ENCODE measurements at regions not wholly inside any gene's neighbourhood (a gene's known extent, or its start where the extent isn't known, plus 50 kb on each side); places are given as distances from the start of the nearest gene placed in this dataset.

DNA sequence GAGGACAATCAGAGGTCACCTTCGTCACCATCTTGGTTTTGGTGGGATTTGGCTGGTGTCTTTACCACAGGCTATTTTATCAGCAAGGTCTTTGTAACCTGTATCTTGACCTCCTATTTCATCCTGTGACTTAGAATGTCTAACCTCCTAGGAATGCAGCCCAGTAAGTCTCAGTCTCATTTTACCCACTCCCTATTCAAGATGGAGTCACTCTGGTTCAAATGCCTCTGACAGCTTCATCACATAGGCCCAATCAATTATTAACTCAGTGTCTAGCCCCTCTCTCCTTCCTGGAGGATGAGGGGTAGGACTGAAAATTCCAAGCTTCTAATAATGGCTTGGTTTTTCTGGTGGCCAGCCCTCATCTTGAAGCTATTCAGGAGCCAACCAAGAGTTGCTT is 111.4 kb upstream of the NAP1L1 start:
- no peak overlapping the region for H3K4me3 ChIP-seq (ENCODE audit: low read depth, low read length)
- DNase-seq (ENCODE audit: low read depth): no peak
- TF ChIP-seq, protein P1, sequence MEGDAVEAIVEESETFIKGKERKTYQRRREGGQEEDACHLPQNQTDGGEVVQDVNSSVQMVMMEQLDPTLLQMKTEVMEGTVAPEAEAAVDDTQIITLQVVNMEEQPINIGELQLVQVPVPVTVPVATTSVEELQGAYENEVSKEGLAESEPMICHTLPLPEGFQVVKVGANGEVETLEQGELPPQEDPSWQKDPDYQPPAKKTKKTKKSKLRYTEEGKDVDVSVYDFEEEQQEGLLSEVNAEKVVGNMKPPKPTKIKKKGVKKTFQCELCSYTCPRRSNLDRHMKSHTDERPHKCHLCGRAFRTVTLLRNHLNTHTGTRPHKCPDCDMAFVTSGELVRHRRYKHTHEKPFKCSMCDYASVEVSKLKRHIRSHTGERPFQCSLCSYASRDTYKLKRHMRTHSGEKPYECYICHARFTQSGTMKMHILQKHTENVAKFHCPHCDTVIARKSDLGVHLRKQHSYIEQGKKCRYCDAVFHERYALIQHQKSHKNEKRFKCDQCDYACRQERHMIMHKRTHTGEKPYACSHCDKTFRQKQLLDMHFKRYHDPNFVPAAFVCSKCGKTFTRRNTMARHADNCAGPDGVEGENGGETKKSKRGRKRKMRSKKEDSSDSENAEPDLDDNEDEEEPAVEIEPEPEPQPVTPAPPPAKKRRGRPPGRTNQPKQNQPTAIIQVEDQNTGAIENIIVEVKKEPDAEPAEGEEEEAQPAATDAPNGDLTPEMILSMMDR (conservative IDR thresholded peaks at IDR 0.05; ENCODE audit: low read depth, low read length): no peak

DNA sequence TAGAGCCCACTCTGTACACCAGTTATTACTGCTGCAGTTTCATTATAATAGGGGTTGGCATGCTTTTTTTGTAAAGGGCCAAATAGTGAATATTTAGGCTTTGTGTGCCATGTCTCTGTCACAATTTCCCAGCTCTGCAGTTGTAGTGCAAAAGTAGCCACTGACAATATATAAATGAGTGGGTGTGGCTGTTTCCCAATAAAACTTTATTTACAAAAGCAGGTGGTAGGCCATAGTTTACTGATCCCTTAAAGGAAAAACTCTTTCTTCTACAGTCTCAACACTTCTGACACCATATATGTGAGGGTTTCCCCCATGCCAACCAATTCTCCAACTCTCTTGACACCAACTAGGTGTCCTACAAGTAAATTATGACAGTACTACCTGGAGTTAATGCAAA is 110.2 kb upstream of the NAP1L1 start:
- TF ChIP-seq, protein P1 (conservative IDR thresholded peaks at IDR 0.05; ENCODE audit: low read depth, low read length): no peak

DNA sequence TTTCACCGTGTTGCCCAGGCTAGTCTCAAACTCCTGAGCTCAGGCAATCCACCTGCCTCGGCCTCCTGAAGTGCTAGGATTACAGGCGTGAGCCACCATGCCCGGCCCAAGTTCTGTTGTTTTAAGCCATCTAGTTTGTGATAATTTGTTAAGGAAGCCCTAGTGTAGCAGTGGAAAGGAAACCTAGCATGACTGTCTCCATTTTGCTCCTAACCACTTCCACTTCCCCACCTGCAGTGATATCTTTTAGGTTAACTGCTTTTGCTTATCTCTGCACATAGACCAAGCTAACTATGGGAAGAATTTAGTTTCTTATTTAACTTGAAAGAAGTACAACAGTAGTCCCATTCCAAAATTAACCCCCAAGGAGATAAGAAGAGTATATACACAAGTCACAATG is 109.5 kb upstream of the NAP1L1 start:
- H3K4me3 ChIP-seq (ENCODE audit: low read depth, low read length): no peak overlapping the region
- DNase-seq (ENCODE audit: low read depth): no peak
- TF ChIP-seq, protein P1 (conservative IDR thresholded peaks at IDR 0.05; ENCODE audit: low read depth, low read length): no peak

More for the DNA sequence above, 110.2 kb upstream of the NAP1L1 start:
- H3K4me3 ChIP-seq (ENCODE audit: low read depth, low read length): no peak overlapping the region
- no peak for DNase-seq (ENCODE audit: low read depth)

DNA sequence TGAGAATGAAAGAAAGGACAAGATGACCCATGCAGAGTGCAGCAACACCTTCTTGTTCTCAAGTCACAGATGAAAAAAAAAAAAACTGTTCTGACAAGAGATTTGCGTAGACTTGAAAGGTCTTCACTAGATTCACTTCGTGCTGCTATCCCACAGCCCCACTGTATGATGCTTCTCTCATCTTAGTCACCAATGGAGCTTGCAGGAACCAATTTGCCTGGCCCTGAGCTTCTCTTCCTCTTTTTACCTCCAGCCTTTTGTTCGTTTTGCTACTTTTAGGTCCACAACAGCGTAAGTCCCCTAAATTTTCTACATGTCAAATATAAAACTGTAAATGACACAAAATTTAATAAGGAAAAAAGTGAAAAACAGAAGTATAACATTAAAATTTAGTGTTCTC is 107.9 kb upstream of the NAP1L1 start:
- H3K4me3 ChIP-seq (ENCODE audit: low read depth, low read length): no peak overlapping the region
- TF ChIP-seq, protein P1 (conservative IDR thresholded peaks at IDR 0.05; ENCODE audit: low read depth, low read length): no peak
- no peak for DNase-seq (ENCODE audit: low read depth)

DNA sequence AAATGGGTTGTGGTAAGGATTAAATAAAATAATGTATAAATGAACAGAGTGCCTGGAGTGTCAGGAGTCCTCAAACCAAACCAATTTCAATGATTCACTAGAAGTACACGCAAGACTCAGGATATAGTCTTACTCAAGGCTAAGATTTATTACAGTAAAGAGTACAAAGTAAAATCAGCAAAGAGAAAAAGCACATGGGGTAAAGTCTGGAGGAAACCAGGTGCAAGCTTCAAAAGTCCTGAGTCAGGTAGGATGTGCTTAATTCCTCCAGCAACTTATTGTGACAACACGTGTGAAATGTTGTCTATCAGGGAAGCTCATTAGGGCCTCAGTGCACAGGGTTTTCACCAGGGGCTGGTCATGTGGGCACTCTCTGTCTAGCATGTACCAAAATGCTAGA is 105.8 kb upstream of the NAP1L1 start:
- no peak for DNase-seq (ENCODE audit: low read depth)
- no peak overlapping the region for H3K4me3 ChIP-seq (ENCODE audit: low read depth, low read length)
- TF ChIP-seq, protein P1 (conservative IDR thresholded peaks at IDR 0.05; ENCODE audit: low read depth, low read length): no peak

DNA sequence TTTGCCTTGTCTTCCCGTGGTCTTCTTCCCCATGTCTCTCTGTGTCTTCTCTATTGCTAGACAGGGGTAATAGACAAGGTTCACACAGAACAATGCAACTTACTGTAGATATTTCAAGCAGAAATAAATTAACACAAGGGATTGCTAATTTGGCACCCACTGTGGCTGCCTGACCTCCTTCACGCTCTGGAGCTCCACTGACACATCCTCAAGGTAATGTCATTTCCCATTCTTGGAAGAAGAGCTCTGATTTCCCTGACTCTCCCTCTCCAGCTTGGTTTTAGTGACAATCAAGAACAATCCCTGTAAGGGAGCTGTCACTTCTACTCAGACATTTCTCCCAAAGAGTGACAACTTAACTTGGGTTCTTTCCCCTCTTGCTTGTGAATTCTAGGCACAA is 105.4 kb upstream of the NAP1L1 start:
- H3K4me3 ChIP-seq (ENCODE audit: low read depth, low read length): no peak overlapping the region
- TF ChIP-seq, protein P1 (conservative IDR thresholded peaks at IDR 0.05; ENCODE audit: low read depth, low read length): no peak
- DNase-seq (ENCODE audit: low read depth): no peak

DNA sequence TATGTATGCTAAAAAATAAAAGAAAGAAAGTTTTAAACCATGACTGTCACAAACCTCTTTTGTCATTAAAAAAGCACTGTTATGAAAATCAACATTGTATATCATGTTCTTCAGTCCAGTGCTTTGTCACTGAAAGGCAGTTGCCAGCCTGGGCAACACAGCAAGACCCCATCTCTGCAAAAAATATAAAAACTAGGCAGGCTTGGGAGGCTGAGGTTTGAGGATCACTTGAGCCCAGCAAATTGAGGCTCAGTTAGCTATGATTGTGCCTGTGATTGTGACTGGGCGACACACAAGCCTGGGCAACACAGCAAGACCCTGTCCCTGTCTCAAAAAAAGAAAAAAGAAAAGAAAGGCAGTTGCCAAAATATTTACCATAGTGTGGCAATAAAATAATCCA is 102.7 kb upstream of the NAP1L1 start:
- no peak overlapping the region for H3K4me3 ChIP-seq (ENCODE audit: low read depth, low read length)
- TF ChIP-seq, protein P1 (conservative IDR thresholded peaks at IDR 0.05; ENCODE audit: low read depth, low read length): no peak
- no peak for DNase-seq (ENCODE audit: low read depth)
